Effector memory CD4-positive, alpha-beta T cell (primary cell): ENCODE measurements at regions not wholly inside any gene's neighbourhood (a gene's known extent, or its start where the extent isn't known, plus 50 kb on each side); places are given as distances from the start of the nearest gene placed in this dataset.

Experiments used
- DNase-seq, 3 donors: peaks; one replicate each; pipeline ENCODE4 v3.0.0-alpha.2; 2020
- H3K27ac ChIP-seq: 2 replicates; pipeline ENCODE4 v1.7.0; 2013; ENCODE audit warnings: mild to moderate bottlenecking, low read length, moderate library complexity; ENCODE audit not compliant: insufficient read depth, poor library complexity, severe bottlenecking
- H3K27me3 ChIP-seq: replicated peaks from 2 replicates; pipeline ENCODE4 v1.7.0; 2013; ENCODE audit warnings: mild to moderate bottlenecking, low read length; ENCODE audit not compliant: insufficient read depth, control insufficient read depth, poor library complexity, severe bottlenecking
- H3K36me3 ChIP-seq: 2 replicates; pipeline ENCODE4 v1.7.0; 2013; ENCODE audit warnings: mild to moderate bottlenecking, low read length, moderate library complexity; ENCODE audit not compliant: control insufficient read depth, insufficient read depth
- H3K4me1 ChIP-seq: 2 replicates; pipeline ENCODE4 v1.7.0; 2013; ENCODE audit warnings: low read length, mild to moderate bottlenecking; ENCODE audit not compliant: control insufficient read depth, insufficient read depth, poor library complexity, severe bottlenecking
- H3K4me3 ChIP-seq: 2 replicates; pipeline ENCODE4 v1.7.0; 2013; ENCODE audit warnings: low read length, low read depth, mild to moderate bottlenecking; ENCODE audit not compliant: insufficient read depth, poor library complexity, severe bottlenecking
- H3K9me3 ChIP-seq: 2 replicates; pipeline ENCODE4 v1.7.0; 2013; ENCODE audit warnings: mild to moderate bottlenecking, low read length, moderate library complexity; ENCODE audit not compliant: control insufficient read depth

DNA sequence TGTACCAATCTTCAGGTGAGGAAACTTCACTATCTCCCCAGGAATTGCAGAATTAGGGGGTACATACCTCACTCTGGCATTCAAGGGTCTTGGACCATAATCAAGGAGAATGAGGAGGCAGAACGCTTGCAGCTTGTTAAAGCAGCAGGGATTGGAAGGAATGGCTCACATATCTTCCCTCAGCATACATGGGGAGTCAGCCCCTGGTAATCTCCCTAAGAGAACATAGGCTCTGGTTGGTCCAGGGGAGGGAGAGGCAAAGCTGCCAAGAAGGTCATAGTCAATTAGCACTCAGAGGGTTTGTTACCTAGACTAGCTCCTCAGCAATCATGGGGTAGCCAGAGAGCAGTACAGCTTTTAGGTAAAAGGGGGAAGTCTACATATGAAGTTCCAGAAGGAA is 256.8 kb downstream of the INSC start:
- H3K27ac ChIP-seq: no peak overlapping the region

DNA sequence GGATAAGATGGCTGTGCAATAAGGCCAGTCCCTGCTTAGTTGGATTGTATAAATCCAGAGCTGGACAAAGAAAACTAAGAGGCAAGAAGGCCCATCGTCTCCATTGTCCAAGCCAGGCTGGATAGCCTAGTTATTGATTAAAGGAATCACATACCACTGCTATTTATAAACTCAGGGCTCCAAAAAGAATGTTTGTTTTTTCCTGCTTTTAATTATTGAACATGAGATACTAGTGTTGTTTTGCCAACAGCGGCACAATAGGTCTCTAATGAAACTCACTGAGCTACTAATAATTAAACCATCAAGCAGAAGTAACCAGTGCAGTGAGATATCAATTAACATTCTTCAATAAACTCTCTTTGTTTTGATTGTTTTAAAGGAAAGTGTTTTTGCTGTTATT is 259.7 kb downstream of the INSC start:
- H3K27ac ChIP-seq: no peak overlapping the region
- no peak for DNase-seq
- no peak overlapping the region for H3K4me3 ChIP-seq
- no peaks in the 10 kb centered on the region for H3K27me3 ChIP-seq
- H3K9me3 ChIP-seq: no peaks in the 10 kb centered on the region
- H3K4me1 ChIP-seq: no peaks in the 10 kb centered on the region
- H3K36me3 ChIP-seq: no peaks in the 10 kb centered on the region

More for the DNA sequence above, 256.8 kb downstream of the INSC start:
- Histone ChIP-seq H3K9me3 (no peaks in the 10 kb centered on the region), H3K4me1 (no peaks in the 10 kb centered on the region), H3K27me3 (no peaks in the 10 kb centered on the region), H3K36me3 (no peaks in the 10 kb centered on the region), H3K4me3 (no peak overlapping the region)
- no peak for DNase-seq

DNA sequence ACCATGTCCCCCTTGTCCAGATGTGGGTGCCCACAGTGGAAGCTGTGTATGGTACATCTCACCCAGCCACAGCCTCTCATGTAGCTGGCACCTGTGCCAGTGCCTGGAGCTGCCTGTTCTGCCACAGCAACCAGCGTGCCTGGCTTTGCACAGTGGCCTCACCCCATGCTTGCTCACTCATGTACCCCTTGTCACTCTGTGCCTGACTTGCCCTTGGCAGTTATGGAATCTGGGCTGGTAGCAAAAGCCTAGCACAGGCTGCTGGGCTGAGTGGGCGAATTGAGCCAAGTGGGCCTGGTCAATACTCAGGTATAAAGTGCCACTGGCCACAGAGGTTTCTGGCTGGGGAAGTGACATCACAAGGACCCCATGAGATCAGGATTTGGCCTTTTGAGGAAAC is 264.2 kb downstream of the INSC start:
- DNase-seq: no peak

DNA sequence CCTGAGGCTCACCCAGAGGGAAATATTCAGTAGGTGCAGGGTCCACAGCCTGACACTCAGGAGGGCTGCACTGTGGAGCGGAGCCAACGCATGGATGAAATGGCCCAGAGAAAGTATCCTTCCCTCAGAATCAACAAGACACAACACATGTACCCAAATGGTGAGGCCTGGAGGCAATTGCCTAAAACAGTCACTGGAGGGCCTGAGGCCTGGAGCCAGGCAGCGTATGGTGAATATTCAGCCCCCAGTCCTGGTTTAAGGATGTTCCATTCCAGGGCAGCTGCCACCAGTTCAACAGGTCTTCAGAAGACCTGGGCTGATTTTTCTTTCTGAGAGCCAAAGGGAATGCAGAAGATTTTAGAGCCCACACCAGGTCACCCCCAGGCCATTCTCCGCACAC is 264.8 kb downstream of the INSC start:
- Histone ChIP-seq H3K27me3 (no peaks in the 10 kb centered on the region), H3K4me3 (no peak overlapping the region), H3K36me3 (no peaks in the 10 kb centered on the region), H3K4me1 (no peaks in the 10 kb centered on the region), H3K27ac (no peak overlapping the region), H3K9me3 (no peaks in the 10 kb centered on the region)
- DNase-seq: no peak

More for the DNA sequence above, 264.2 kb downstream of the INSC start:
- H3K36me3 ChIP-seq: no peaks in the 10 kb centered on the region
- H3K4me3 ChIP-seq: no peak overlapping the region
- H3K9me3 ChIP-seq: no peaks in the 10 kb centered on the region
- H3K4me1 ChIP-seq: no peaks in the 10 kb centered on the region
- no peak overlapping the region for H3K27ac ChIP-seq
- no peaks in the 10 kb centered on the region for H3K27me3 ChIP-seq

DNA sequence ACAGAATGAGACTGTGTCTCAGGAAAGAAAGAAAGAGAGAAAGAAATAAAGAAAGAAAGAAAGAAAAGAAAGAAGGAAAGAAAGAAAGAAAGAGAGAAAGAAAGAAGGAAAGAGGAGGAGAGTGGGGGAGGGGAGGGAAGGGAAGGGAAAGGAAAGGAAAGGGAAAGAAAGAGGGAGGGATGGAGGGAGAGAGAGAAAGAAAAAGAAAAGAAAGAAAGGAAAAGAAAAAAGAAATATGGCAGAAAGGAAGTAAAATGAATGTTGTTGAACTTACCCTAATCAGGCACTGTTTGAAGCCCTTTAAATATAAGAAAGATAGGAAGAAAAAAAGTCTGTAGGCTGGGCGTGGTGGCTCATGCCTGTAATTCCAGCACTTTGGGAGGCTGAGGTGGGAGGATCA is 276.1 kb downstream of the INSC start:
- no peaks in the 10 kb centered on the region for H3K27me3 ChIP-seq
- H3K4me1 ChIP-seq: no peaks in the 10 kb centered on the region
- no peaks in the 10 kb centered on the region for H3K36me3 ChIP-seq
- no peaks in the 10 kb centered on the region for H3K9me3 ChIP-seq
- H3K27ac ChIP-seq: no peak overlapping the region
- H3K4me3 ChIP-seq: no peak overlapping the region
- DNase-seq: no peak

DNA sequence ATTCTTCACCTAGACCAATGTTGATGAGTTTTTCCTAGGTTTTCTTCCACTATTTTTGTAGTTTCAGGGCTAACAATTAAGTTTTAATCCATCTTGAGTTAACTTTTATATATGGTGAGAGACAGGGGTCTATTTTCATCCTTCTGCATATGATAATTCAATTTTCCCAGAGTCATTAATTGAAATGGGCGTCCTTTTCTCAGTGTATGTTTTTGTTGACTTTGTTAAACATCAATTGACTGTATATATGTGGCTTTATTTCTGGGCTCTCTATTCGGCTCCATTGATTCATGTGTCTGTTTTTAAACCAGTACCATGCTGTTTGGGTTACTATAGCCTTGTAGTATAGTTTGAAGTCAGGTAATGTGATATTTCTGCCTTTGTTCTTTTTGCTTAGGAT is 282.1 kb downstream of the INSC start:
- Histone ChIP-seq H3K36me3 (no peaks in the 10 kb centered on the region), H3K9me3 (no peaks in the 10 kb centered on the region), H3K27me3 (no peaks in the 10 kb centered on the region), H3K4me1 (no peaks in the 10 kb centered on the region), H3K4me3 (no peak overlapping the region), H3K27ac (no peak overlapping the region)
- no peak for DNase-seq

DNA sequence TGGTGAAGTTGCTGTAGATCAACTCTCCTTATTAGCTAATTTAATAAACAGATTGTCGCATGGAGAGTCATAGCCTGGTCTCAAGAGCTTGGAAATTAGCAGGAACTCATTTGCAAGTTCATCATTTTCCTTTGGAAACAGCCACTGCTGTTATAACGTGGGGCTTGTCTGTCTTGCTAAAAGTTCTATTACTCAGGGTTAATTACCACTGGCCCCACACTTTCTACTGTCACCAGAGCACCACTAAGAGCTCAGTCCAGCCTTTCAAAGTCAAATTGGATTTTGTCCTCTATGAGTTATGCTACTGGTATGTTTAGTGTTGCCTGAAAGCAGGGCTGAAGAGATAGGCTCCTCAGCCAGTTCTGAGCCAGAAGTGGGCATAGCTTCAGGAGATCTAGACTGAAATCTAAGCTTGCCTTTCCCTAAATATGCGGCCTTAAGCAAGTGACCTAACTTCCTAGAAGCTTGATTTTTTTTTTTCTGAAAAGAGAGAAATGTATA is 292.2 kb downstream of the INSC start:
- no peaks in the 10 kb centered on the region for H3K36me3 ChIP-seq
- H3K27ac ChIP-seq: no peak overlapping the region
- H3K4me1 ChIP-seq: no peaks in the 10 kb centered on the region
- no peak overlapping the region for H3K4me3 ChIP-seq
- no peaks in the 10 kb centered on the region for H3K27me3 ChIP-seq
- H3K9me3 ChIP-seq: peaks cover 5% of the 10 kb centered on the region
- DNase-seq: no peak

DNA sequence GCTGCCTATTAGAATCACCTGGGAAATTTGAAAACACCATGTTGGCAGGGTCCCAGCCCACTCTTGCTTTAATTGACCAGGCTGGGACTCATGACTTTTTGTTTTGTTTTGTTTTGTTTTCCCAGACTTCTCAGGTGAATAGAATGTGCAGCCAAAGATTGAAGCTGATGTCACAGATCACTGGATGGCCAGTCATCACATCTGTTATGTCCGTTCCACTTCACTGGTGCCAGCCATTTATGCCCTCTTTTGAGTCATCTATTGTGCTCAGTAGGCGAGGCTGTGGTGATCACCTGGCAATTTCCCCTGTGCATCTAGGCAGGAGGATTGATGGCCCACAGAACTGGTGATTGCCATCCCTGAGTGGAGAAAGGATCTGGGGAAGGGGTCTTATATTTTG is 297.3 kb downstream of the INSC start:
- Histone ChIP-seq H3K27me3 (no peaks in the 10 kb centered on the region), H3K27ac (no peak overlapping the region), H3K4me3 (no peak overlapping the region), H3K9me3 (no peaks in the 10 kb centered on the region), H3K36me3 (no peaks in the 10 kb centered on the region), H3K4me1 (no peaks in the 10 kb centered on the region)
- DNase-seq: no peak

DNA sequence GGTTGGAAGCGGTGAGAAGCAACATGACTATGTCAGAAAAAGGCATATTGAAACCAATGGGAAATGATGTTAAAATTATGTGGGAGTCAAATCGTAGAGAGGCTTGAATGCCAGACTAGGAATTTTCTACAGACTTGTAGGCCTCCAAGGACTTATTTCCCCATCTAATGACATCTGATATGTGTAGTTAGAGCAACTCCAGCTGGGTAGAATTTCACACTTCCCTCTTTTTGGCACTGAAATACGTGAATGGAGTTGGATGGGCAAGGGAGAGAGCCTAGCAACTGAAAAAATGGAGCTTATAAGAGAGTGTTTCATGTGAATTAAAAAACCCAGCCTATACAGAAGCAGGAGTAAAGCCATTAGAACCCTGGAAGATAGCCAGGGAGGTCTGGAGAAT is 304.2 kb downstream of the INSC start:
- DNase-seq: no peak
- H3K4me3 ChIP-seq: no peak overlapping the region
- H3K36me3 ChIP-seq: no peaks in the 10 kb centered on the region
- H3K4me1 ChIP-seq: no peaks in the 10 kb centered on the region
- H3K27ac ChIP-seq: no peak overlapping the region
- H3K27me3 ChIP-seq: no peaks in the 10 kb centered on the region
- no peaks in the 10 kb centered on the region for H3K9me3 ChIP-seq

DNA sequence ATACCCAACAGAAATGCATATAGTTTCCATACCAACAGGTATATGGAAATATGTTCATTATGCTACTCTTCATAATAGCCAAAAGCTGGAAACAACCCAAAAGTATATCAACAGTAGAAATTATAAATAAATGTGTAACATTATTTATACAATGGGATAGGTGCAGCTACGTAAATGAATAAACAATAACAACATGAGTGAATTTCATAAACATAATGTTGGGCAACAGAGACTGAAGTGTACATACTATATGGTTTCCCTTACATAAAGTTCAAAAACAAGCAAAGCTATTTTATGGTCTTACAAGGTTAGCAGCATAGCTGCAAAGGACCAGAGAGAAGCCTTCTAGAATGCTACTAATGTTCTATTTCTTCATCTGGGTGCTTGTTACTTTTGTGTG is 305.0 kb downstream of the INSC start:
- Histone ChIP-seq H3K36me3 (no peaks in the 10 kb centered on the region), H3K9me3 (no peaks in the 10 kb centered on the region), H3K27me3 (no peaks in the 10 kb centered on the region), H3K4me3 (no peak overlapping the region), H3K27ac (no peak overlapping the region), H3K4me1 (no peaks in the 10 kb centered on the region)
- no peak for DNase-seq

DNA sequence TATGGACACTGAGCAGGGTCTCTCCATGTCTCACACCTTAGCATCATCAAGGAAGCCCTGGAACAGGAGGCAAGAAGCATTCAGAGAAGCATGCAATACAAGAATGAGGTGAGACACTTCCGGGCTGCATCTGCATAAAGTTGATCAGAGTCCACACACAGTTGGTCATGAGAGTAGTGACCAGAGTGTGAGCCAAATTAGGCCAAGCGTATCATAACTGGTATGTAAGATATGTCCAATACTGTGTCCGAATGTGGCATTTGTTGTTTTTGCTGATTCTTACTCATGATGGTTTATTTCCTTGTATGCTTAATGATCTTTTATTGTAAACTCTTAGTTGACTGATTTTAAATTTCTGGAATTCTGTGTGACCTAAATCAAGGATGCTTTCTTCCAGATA is 315.7 kb downstream of the INSC start:
- no peak overlapping the region for H3K4me3 ChIP-seq
- H3K36me3 ChIP-seq: no peaks in the 10 kb centered on the region

More for the DNA sequence above, 315.7 kb downstream of the INSC start:
- Histone ChIP-seq H3K4me1 (no peaks in the 10 kb centered on the region), H3K9me3 (no peaks in the 10 kb centered on the region), H3K27me3 (no peaks in the 10 kb centered on the region), H3K27ac (no peak overlapping the region)
- DNase-seq: no peak
